ENCODE measurements at regions not wholly inside any gene's neighbourhood (a gene's known extent, or its start where the extent isn't known, plus 50 kb on each side); places are given as distances from the start of the nearest gene placed in this dataset.

DNA sequence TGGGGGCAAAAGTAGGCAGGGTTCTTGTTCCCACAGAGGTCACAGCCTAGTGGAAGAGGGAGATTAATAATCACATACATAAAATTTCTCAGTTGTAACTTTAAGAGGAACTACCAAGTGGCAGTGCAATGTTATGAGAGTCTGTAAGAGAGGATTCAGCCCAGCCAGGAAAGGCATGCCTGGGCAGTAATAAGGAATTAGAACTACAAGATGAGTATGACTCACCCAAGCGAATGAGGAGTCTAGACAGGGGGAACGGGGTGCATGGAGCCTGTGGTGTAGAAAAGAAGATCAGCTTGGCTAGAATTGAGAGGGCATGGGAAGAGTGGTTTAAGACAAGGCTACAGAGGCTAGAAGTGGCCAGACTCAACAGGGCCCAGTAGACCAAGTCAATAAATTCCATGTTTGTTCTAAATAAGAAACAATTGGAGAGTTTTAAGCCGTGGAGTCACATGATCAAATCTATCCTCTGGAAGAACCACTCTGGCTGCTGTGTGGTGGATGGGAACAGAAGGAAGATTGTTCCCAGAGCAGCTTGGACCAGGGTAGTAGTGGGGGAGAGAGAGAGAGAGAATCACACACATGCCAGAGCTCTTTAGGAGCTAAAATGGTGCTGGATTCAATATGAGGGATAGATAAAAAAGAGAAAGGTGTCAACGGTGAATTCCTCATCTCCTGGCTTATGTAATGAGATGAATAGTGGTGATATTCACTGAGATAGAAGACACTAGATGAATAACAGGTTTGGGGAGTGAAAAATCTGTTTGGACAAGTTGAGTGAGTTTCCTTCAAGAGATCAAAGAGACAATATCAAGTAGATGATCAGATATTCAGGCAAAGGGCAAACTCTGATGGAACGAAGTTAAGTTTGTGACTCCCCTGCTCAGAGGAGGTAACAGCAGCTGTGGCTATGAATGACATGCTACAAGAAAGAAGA is 265.1 kb downstream of the FGFR2 start:
- CTCF ChIA-PET = no interaction called here
- H3K27me3 Mint-ChIP-seq = no peaks in the 10 kb centered on the region

DNA sequence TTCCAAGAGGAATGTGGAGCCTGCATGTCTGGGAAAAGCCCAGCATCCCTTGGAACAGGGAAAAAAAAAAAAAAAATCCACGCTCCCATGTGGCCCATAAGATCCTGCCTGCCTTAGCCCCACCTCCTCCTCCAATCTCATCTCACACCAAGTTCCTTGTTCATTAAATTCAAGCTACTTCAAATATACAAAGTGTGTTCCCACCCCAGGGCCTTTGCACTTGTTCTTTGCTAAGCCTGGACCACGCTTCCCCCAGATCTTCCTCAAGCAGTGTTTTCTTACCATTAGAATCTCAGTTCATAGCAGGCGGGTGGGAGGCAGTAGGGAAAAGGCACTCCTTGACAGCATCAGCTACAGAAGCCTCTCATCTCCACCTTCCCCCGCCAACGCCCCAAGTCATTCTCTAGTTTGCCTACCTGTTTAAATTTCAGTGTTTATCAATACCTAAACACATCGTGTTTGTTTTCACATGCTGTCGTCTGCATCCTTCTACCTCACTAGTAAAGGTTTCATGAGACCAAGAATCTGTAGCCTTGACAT is 262.8 kb downstream of the FGFR2 start:
- Mint-ChIP-seq H3K4me1 (no peaks in the 10 kb centered on the region), H3K9me3 (ENCODE audit: insufficient read depth) (no peaks in the 10 kb centered on the region), H3K27me3 (no peaks in the 10 kb centered on the region), H3K4me3 (no peak overlapping the region), H3K27ac (no peak overlapping the region)
- 83% methylated on average over 4 of the region's 7 CpGs for WGBS (ENCODE audit: insufficient coverage)
- ChIA-PET CTCF (no interaction called here), POLR2A (no interaction called here)
- intact Hi-C loops (cut with micrococcal nuclease) = no loop called here
- ATAC-seq (ENCODE audit: low read depth) (no peak), DNase-seq (no peak)
- no peaks in the 10 kb centered on the region for H4K20me1 ChIP-seq (ENCODE audit: control insufficient read depth, insufficient read depth, low read length, poor library complexity, severe bottlenecking)
- H2AFZ ChIP-seq (ENCODE audit: insufficient read depth, low read depth, low read length, poor library complexity, severe bottlenecking) = no peak overlapping the region
- no peak overlapping the region for H3K4me2 ChIP-seq (replicated peaks; ENCODE audit: low read depth, low read length, poor library complexity, severe bottlenecking)
- H3K9ac ChIP-seq (ENCODE audit: low read length) = no peak overlapping the region
- TF ChIP-seq, protein P1, sequence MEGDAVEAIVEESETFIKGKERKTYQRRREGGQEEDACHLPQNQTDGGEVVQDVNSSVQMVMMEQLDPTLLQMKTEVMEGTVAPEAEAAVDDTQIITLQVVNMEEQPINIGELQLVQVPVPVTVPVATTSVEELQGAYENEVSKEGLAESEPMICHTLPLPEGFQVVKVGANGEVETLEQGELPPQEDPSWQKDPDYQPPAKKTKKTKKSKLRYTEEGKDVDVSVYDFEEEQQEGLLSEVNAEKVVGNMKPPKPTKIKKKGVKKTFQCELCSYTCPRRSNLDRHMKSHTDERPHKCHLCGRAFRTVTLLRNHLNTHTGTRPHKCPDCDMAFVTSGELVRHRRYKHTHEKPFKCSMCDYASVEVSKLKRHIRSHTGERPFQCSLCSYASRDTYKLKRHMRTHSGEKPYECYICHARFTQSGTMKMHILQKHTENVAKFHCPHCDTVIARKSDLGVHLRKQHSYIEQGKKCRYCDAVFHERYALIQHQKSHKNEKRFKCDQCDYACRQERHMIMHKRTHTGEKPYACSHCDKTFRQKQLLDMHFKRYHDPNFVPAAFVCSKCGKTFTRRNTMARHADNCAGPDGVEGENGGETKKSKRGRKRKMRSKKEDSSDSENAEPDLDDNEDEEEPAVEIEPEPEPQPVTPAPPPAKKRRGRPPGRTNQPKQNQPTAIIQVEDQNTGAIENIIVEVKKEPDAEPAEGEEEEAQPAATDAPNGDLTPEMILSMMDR (IDR thresholded peaks at IDR 0.05) = no peak
- no peak for TF ChIP-seq EZH2 (IDR thresholded peaks at IDR 0.05; ENCODE audit: borderline replicate concordance, insufficient read depth, low read depth, low read length, poor library complexity, severe bottlenecking)
- H3K27ac ChIP-seq (ENCODE audit: low read length in 2 of 2) = no peak overlapping the region
- H3K9me3 ChIP-seq (ENCODE audit: control extremely low read depth in 1 of 3, control insufficient read depth in 2 of 3, insufficient read depth in 1 of 3, low read length in 2 of 3) = no peaks in the 10 kb centered on the region
- H3K36me3 ChIP-seq (replicated peaks in 1 of 2; ENCODE audit: control extremely low read depth in 1 of 2, control insufficient read depth in 1 of 2, extremely low read depth in 1 of 2, insufficient read depth in 2 of 2, low read length in 1 of 2) = no peaks in the 10 kb centered on the region
- no peak overlapping the region for H3K4me3 ChIP-seq (ENCODE audit: control extremely low read depth in 1 of 5, extremely low read depth in 1 of 5, insufficient read depth in 1 of 5, low read depth in 2 of 5, low read length in 4 of 5)
- no peaks in the 10 kb centered on the region for H3K79me2 ChIP-seq (ENCODE audit: control insufficient read depth, insufficient read depth, low read length)
- H3K27me3 ChIP-seq (replicated peaks in 1 of 4; ENCODE audit: control extremely low read depth in 1 of 4, control insufficient read depth in 3 of 4, insufficient read depth in 4 of 4, low read length in 3 of 4) = no peaks in the 10 kb centered on the region
- no peaks in the 10 kb centered on the region for H3K4me1 ChIP-seq (ENCODE audit: control insufficient read depth in 2 of 2, insufficient read depth in 2 of 2, low read length in 2 of 2)

More for the DNA sequence above, 265.1 kb downstream of the FGFR2 start:
- Histone ChIP-seq H3K9me3 (ENCODE audit: control extremely low read depth in 1 of 3, control insufficient read depth in 2 of 3, insufficient read depth in 1 of 3, low read length in 2 of 3) (peaks cover 0 to 4% (median 0%) of the 10 kb centered on the region in 3 donors), H3K27ac (ENCODE audit: low read length in 2 of 2) (no peak overlapping the region), H4K20me1 (ENCODE audit: control insufficient read depth, insufficient read depth, low read length, poor library complexity, severe bottlenecking) (no peaks in the 10 kb centered on the region), H2AFZ (ENCODE audit: insufficient read depth, low read depth, low read length, poor library complexity, severe bottlenecking) (no peak overlapping the region), H3K4me2 (replicated peaks; ENCODE audit: low read depth, low read length, poor library complexity, severe bottlenecking) (no peak overlapping the region), H3K4me1 (ENCODE audit: control insufficient read depth in 2 of 2, insufficient read depth in 2 of 2, low read length in 2 of 2) (no peaks in the 10 kb centered on the region), H3K27me3 (replicated peaks in 1 of 4; ENCODE audit: control extremely low read depth in 1 of 4, control insufficient read depth in 3 of 4, insufficient read depth in 4 of 4, low read length in 3 of 4) (no peaks in the 10 kb centered on the region), H3K79me2 (ENCODE audit: control insufficient read depth, insufficient read depth, low read length) (no peaks in the 10 kb centered on the region), H3K36me3 (replicated peaks in 1 of 2; ENCODE audit: control extremely low read depth in 1 of 2, control insufficient read depth in 1 of 2, extremely low read depth in 1 of 2, insufficient read depth in 2 of 2, low read length in 1 of 2) (no peaks in the 10 kb centered on the region), H3K4me3 (ENCODE audit: control extremely low read depth in 1 of 5, extremely low read depth in 1 of 5, insufficient read depth in 1 of 5, low read depth in 2 of 5, low read length in 4 of 5) (no peak overlapping the region), H3K9ac (ENCODE audit: low read length) (no peak overlapping the region)
- Mint-ChIP-seq H3K27ac (no peak overlapping the region), H3K4me3 (no peak overlapping the region), H3K4me1 (no peaks in the 10 kb centered on the region), H3K9me3 (ENCODE audit: insufficient read depth) (no peaks in the 10 kb centered on the region)
- TF ChIP-seq, protein P1 (IDR thresholded peaks at IDR 0.05) = no peak
- TF ChIP-seq EZH2 (IDR thresholded peaks at IDR 0.05; ENCODE audit: borderline replicate concordance, insufficient read depth, low read depth, low read length, poor library complexity, severe bottlenecking) = no peak
- intact Hi-C loops (cut with micrococcal nuclease) = no loop called here
- 83% methylated on average over 5 of the region's 5 CpGs for WGBS (ENCODE audit: insufficient coverage)
- no peak for DNase-seq
- POLR2A ChIA-PET = no interaction called here
- ATAC-seq (ENCODE audit: low read depth) = no peak

Measured in B cell (primary cell).